ENCODE measurements at regions not wholly inside any gene's neighbourhood (a gene's known extent, or its start where the extent isn't known, plus 50 kb on each side); places are given as distances from the start of the nearest gene placed in this dataset.
"Not testable (repeated sequence)": the region's sequence is repeated elsewhere in the genome, so short reads cannot be mapped to it uniquely, and the experiment has no call there.

DNA sequence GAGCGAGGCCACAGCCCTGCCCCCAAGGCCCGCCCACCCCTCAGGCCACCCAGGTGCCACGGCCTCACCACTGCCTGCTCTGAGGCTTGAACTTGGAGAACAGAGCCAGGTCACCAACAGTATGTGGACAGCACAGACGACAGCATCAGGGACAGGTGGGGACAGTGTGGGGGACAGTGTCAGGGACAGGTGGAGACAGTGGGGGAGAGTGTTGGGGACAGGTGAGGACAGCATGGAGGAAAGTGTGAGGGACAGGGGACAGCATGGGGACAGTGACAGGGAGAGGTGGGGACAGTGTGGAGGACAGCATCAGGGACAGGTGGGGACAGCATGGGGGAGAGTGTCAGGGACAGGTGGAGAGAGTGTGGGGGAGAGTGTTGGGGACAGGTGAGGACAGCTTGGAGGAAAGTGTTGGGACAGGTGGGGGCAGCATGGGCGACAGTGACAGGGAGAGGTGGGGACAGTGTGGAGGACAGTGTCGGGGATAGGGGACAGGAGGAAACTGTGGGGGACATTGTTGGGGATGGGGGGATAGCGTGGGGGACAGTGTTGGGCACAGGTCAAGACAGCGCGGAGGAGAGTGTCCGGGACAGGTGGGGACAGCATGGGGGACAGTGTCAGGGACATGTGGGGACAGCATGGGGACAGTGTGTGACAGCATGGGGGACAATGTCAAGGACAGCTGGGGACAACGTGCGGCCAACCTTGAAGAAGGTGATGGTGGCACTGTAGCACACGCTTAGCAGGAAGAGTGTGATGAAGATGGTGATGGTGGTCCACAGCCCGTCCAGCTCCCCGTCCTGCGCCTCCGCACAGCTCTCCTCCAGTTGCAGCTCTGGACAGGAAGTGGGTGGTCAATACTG, 114.9 kb downstream of the TMEM121 start:
- H3K4me1 Mint-ChIP-seq (ENCODE audit: low read depth) = no peaks in the 10 kb centered on the region
- H3K4me3 Mint-ChIP-seq = no peak overlapping the region
- H3K9me3 Mint-ChIP-seq = no peaks in the 10 kb centered on the region
- H3K27me3 Mint-ChIP-seq = no peaks in the 10 kb centered on the region
- H3K27ac Mint-ChIP-seq = no peak overlapping the region
- ChIA-PET CTCF (no interaction called here), POLR2A (no interaction called here)
- intact Hi-C loops (cut with micrococcal nuclease) = no loop called here
- DNase-seq = no peak
- H3K36me3 Mint-ChIP-seq = no peaks in the 10 kb centered on the region

DNA sequence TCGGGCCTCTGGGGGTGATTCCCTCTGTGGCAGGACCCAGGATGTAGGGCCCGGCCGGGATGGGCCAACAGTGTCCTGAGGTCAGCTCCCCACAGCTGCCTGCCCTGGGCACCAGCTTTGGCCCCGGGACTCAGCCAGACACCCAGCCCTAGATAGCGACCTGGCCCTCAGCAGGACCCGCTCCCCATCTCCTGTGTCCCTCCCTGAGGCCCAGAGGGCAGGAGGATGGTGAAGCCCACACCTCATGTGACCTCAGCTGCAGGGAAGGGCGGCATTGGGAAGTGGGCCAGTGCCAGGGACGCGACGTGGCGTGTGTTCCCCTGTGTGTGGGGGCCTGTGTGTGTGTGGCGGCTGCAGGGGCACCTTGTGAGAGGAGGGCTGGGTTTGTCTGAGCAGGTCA, 115.6 kb downstream of the TMEM121 start:
- DNase-seq; H3K36me3 Mint-ChIP-seq; H3K4me3 Mint-ChIP-seq; H3K27ac Mint-ChIP-seq; POLR2A ChIA-PET; intact Hi-C loops (cut with micrococcal nuclease); H3K4me1 Mint-ChIP-seq (ENCODE audit: low read depth); H3K9me3 Mint-ChIP-seq; CTCF ChIA-PET; H3K27me3 Mint-ChIP-seq: not testable (repeated sequence)

DNA sequence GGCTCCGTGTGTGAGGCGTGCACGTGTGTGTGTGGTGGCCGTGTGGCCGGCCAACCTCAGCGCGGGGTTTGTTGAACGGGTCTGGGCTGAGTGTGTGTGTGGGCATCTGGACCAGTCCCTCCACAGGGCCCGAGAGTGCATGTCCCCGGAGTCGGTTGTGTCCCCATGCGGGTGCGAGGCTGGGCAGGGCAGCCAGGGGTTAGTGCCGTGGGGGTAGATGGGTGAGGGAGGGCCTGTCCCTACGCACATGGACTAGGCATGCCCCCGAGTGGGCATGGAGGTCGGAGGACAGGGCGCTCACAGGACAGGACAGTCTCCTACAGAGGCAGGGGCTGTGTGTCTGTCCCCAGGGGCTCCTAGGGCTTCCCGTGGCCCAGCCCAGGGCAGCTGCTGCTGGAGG, 116.1 kb downstream of the TMEM121 start:
- POLR2A ChIA-PET; H3K36me3 Mint-ChIP-seq; H3K27me3 Mint-ChIP-seq; H3K4me3 Mint-ChIP-seq; H3K4me1 Mint-ChIP-seq (ENCODE audit: low read depth); DNase-seq; CTCF ChIA-PET; H3K27ac Mint-ChIP-seq; intact Hi-C loops (cut with micrococcal nuclease); H3K9me3 Mint-ChIP-seq: not testable (repeated sequence)

DNA sequence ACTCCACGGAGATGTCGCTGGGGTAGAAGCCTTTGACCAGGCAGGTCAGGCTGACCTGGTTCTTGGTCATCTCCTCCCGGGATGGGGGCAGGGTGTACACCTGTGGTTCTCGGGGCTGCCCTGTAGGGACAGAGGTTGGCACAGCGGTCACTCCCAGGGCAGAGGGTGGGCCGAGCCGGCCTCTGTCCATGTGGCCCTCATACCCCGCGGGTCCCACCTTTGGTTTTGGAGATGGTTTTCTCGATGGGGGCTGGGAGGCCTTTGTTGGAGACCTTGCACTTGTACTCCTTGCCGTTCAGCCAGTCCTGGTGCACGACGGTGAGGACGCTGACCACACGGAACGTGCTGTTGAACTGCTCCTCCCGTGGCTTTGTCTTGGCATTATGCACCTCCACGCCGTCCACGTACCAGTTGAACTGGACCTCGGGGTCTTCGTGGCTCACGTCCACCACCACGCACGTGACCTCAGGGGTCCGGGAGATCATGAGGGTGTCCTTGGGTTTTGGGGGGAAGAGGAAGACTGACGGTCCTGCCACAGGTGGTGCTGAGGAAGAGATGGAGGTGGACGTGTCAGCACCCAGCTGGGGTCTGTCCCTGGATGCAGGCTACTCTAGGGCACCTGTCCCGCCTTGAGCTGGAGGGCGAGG, 117.1 kb downstream of the TMEM121 start:
- H3K9me3 Mint-ChIP-seq; intact Hi-C loops (cut with micrococcal nuclease); H3K27me3 Mint-ChIP-seq; H3K36me3 Mint-ChIP-seq; POLR2A ChIA-PET; H3K27ac Mint-ChIP-seq; CTCF ChIA-PET; DNase-seq; H3K4me1 Mint-ChIP-seq (ENCODE audit: low read depth); H3K4me3 Mint-ChIP-seq: not testable (repeated sequence)

DNA sequence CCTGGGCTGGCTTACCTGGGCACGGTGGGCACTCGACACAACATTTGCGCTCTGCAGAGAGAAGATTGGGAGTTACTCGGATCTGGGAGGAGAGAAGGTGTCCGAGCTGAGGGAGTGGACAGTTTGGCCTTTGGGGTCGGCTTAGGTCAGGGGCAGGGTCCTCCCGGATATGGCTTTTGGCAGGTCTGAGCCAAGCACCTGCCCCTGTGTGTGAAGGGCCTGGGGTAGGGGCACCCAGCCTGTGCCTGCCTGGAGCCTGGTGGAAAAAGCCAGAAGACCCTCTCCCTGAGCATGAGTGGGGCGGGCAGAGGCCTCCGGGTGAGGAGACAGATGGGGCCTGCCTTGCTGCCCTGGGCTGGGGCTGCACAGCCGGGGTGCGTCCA, 117.7 kb downstream of the TMEM121 start:
- CTCF ChIA-PET; H3K9me3 Mint-ChIP-seq; H3K4me1 Mint-ChIP-seq (ENCODE audit: low read depth); H3K27ac Mint-ChIP-seq; H3K4me3 Mint-ChIP-seq; H3K27me3 Mint-ChIP-seq; DNase-seq; POLR2A ChIA-PET; intact Hi-C loops (cut with micrococcal nuclease); H3K36me3 Mint-ChIP-seq: not testable (repeated sequence)

DNA sequence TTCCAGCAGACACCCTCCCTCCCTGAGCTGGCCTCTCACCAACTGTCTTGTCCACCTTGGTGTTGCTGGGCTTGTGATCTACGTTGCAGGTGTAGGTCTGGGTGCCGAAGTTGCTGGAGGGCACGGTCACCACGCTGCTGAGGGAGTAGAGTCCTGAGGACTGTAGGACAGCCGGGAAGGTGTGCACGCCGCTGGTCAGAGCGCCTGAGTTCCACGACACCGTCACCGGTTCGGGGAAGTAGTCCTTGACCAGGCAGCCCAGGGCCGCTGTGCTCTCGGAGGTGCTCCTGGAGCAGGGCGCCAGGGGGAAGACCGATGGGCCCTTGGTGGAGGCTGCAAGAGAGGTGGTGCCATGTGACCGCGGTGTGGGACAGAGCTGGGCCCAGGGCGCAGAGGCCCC, 118.1 kb downstream of the TMEM121 start:
- H3K27ac Mint-ChIP-seq; H3K36me3 Mint-ChIP-seq; H3K9me3 Mint-ChIP-seq; POLR2A ChIA-PET; H3K4me3 Mint-ChIP-seq; intact Hi-C loops (cut with micrococcal nuclease); DNase-seq; H3K4me1 Mint-ChIP-seq (ENCODE audit: low read depth); CTCF ChIA-PET; H3K27me3 Mint-ChIP-seq: not testable (repeated sequence)

DNA sequence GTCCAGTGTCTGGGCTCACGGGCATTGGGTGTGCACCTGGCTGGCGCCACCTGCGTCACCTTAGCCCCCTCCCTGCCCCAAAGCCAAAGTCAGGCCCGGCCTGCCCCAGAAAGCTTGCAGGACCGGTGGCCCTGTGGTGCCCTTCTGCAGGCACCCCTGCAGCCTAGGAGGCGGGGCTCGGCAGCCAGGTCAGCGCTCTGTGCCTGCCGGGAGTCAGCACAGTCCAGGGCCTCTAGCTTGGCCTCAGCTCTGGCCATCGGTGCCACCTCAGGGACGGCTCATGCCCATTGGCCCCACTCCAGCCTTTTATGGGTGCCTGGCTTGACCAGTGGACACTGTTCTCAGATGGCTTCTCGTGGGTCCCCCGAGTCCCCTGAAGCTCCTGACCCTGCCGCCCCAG, 118.5 kb downstream of the TMEM121 start:
- H3K27me3 Mint-ChIP-seq; POLR2A ChIA-PET; H3K27ac Mint-ChIP-seq; H3K9me3 Mint-ChIP-seq; CTCF ChIA-PET; H3K36me3 Mint-ChIP-seq; H3K4me3 Mint-ChIP-seq; DNase-seq; intact Hi-C loops (cut with micrococcal nuclease); H3K4me1 Mint-ChIP-seq (ENCODE audit: low read depth): not testable (repeated sequence)

DNA sequence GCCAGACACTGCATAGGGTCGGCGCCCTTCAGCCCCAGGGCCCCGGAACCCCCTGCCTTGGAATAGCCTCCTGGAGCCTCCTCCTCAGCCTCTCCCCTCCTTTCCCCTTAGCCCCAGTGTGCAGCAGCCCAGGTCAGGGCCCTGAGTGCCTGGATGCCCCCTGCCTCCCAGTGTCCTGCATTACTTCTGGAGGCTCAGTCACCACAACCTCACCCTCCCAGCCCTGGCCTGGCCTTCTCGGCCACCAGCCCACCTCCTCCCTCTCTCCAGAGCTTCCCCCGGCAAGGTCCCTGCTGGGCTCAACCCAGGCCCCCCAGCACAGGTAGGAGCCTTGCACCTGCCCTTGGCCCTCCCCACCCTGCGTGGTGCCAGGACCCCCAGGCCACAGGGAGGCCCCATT, 119.0 kb downstream of the TMEM121 start:
- H3K27ac Mint-ChIP-seq; intact Hi-C loops (cut with micrococcal nuclease); H3K4me1 Mint-ChIP-seq (ENCODE audit: low read depth); CTCF ChIA-PET; H3K9me3 Mint-ChIP-seq; DNase-seq; H3K4me3 Mint-ChIP-seq; H3K36me3 Mint-ChIP-seq; H3K27me3 Mint-ChIP-seq; POLR2A ChIA-PET: not testable (repeated sequence)

DNA sequence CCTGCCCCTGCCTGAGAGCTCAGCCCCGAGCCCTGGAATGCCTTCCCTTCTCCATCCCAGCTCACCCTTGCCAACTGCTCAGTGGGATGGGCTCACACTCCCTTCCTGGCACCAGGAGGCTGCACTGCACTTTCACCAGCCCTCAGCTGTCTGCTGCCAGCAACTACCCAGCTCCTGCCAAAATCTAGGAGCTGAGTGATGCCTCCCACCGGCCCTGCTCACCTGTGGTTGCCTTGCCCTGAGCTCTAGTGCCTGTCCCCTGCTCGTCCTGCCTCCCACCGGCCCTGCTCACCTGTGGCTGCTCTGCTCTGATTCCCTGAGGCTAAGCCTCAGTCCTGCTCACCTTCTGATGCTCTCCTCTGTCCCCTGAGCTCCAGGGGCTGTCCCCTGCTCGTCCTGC, 119.8 kb downstream of the TMEM121 start:
- no peaks in the 10 kb centered on the region for H3K9me3 Mint-ChIP-seq
- no peaks in the 10 kb centered on the region for H3K4me1 Mint-ChIP-seq (ENCODE audit: low read depth)
- H3K27me3 Mint-ChIP-seq = peaks cover 4% of the 10 kb centered on the region
- H3K4me3 Mint-ChIP-seq = no peak overlapping the region
- intact Hi-C loops (cut with micrococcal nuclease) = no loop called here
- ChIA-PET CTCF (no interaction called here), POLR2A (no interaction called here)
- no peak for DNase-seq
- H3K27ac Mint-ChIP-seq = no peak overlapping the region
- no peaks in the 10 kb centered on the region for H3K36me3 Mint-ChIP-seq

DNA sequence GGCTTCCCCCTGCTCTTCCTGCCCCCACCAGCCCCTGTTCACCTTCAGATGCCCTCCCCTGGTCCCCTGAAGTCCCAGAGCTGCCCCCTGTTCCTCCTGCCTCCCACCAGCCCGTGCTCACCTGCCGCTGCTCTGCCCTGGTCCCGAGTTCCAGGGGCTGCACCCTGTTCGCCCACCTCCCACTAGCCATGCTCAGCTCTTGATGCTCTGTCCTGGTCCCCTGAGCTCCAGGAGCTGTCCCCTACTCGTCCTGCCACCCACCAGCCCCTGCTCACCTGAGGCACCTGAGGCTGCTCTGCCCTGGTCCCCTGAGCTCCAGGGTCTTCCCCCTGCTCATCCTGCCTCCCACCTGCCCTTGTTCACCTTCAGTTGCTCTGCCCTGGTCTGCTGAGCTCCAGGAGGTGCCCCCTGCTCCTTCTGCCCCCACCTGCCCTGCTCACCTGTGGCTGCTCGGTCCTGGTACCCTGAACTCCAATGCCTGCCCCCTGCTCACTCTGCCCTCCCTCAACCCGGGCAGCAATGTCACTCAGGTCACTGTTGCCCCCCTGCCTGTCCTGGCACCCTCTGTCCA, 120.4 kb downstream of the TMEM121 start:
- H3K4me1 Mint-ChIP-seq (ENCODE audit: low read depth); H3K4me3 Mint-ChIP-seq; CTCF ChIA-PET; H3K36me3 Mint-ChIP-seq; H3K27ac Mint-ChIP-seq; H3K27me3 Mint-ChIP-seq; H3K9me3 Mint-ChIP-seq; intact Hi-C loops (cut with micrococcal nuclease); DNase-seq; POLR2A ChIA-PET: not testable (repeated sequence)

DNA sequence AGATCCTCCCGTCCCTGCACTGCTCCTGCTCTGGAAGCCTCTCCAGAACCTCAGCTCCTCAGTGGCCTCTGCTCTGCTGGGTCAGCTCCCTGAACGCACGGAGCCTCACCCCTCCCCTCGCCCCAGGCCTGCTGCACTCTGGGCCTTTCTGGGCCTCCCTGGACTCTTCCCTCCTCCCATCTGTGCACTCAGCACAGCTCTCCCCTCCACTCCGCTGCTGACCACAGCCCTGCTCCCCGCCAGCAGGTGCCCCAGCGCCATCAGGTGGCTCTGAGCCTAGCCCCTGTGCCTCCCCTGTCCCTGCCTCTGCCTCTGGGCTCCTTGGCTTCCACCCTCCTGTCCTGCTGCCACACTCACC, 121.0 kb downstream of the TMEM121 start:
- H3K9me3 Mint-ChIP-seq; POLR2A ChIA-PET; H3K4me1 Mint-ChIP-seq (ENCODE audit: low read depth); DNase-seq; H3K27me3 Mint-ChIP-seq; H3K36me3 Mint-ChIP-seq; CTCF ChIA-PET; H3K4me3 Mint-ChIP-seq; H3K27ac Mint-ChIP-seq; intact Hi-C loops (cut with micrococcal nuclease): not testable (repeated sequence)

DNA sequence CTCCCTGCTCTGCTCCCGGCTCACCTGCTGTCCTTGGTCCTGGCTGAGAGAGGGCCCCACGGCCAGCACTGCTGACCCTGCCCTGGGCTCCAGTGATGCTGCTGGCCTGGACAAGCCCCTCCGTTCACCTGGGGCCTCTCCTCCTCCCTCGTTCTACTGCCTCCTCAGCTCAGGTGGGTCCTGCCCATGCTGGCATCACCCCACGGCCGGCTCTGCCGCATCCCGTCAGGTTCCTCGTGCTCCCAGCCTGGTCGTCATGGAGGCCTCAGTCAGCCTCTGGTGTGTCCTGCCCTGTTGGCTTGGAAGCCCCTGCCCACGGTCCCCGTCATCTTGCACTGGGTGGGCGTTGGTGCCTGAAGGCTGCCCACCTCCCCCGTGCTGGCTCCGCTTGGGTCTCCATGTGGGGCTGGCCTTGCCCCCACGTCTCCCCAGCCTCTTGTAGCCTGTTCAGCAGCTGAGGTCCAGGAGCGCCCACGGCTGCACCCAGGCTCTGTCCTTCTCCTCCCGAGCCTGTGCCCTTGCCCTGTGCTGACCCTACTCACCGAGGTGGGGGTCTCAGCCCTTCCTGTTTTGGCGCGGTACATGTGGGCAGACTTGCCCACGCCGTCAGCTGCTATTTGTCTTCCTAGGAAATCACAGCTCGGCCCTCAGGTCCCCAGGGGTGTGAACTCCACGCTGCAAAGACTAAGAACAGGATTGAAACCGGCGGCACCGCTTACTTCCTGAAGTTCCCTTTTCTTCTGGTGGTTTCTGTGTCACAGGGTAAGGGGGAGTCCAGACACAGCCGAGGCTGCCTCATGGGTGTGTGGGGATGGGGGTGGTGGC, 121.6 kb downstream of the TMEM121 start:
- intact Hi-C loops (cut with micrococcal nuclease) = no loop called here
- Mint-ChIP-seq H3K4me3 (no peak overlapping the region), H3K27ac (no peak overlapping the region), H3K9me3 (no peaks in the 10 kb centered on the region), H3K27me3 (peaks cover 4% of the 10 kb centered on the region), H3K36me3 (no peaks in the 10 kb centered on the region), H3K4me1 (ENCODE audit: low read depth) (no peaks in the 10 kb centered on the region)
- DNase-seq = no peak
- ChIA-PET POLR2A (no interaction called here), CTCF (no interaction called here)

Data from activated CD4-positive, alpha-beta memory T cell treated with anti-CD3 and anti-CD28 coated beads for 36 hours (primary cell).